Neural crest cell (in vitro differentiated cells): ENCODE measurements at regions not wholly inside any gene's neighbourhood (a gene's known extent, or its start where the extent isn't known, plus 50 kb on each side); places are given as distances from the start of the nearest gene placed in this dataset.
A peak's percentile ranks its signal among the peaks of the same experiment; 100 is the strongest.

ENCODE experiments used
- DNase-seq: peaks from one replicate; pipeline ENCODE4 v3.0.0; 2021; ENCODE audit warnings: low read depth, mixed read lengths, low spot score
- H3K27ac Mint-ChIP-seq: one replicate; pipeline ENCODE4 v1.8.0; 2021; ENCODE audit warnings: mild to moderate bottlenecking, mixed read lengths; ENCODE audit not compliant: unreplicated experiment
- H3K27me3 Mint-ChIP-seq: 2 replicates; pipeline ENCODE4 v1.8.0; 2021; ENCODE audit warnings: low read depth, mild to moderate bottlenecking, mixed read lengths
- H3K36me3 Mint-ChIP-seq: 2 replicates; pipeline ENCODE4 v1.8.0; 2021; ENCODE audit warnings: low read depth, mild to moderate bottlenecking, mixed read lengths
- H3K4me1 Mint-ChIP-seq: 2 replicates; pipeline ENCODE4 v1.8.0; 2021; ENCODE audit warnings: mixed read lengths
- H3K4me3 Mint-ChIP-seq: one replicate; pipeline ENCODE4 v1.8.0; 2021; ENCODE audit warnings: mild to moderate bottlenecking, mixed read lengths
- H3K9me3 Mint-ChIP-seq: 2 replicates; pipeline ENCODE4 v1.8.0; 2021; ENCODE audit warnings: mixed read lengths
- CTCF ChIP-seq: fragments of 200-600 bp; sonication (generic); conservative IDR thresholded peaks from 2 replicates; pipeline ENCODE4 v1.5.0; 2021; ENCODE audit warnings: antibody characterized with exemption, mild to moderate bottlenecking

- Mint-ChIP-seq H3K9me3 (no peaks in the 10 kb centered on the region), H3K27ac (no peak overlapping the region), H3K4me1 (peaks cover 24% of the 10 kb centered on the region), H3K27me3 (peaks cover 6% of the 10 kb centered on the region), H3K4me3 (no peak overlapping the region), H3K36me3 (no peaks in the 10 kb centered on the region)
- TF ChIP-seq CTCF: peak; percentile 76
- DNase-seq: peak; percentile 77
Measured at GRCh38 chr10:2927958-2928840, 139.1 kb upstream of the PFKP start.

- Mint-ChIP-seq H3K4me1 (peaks cover 24% of the 10 kb centered on the region), H3K9me3 (no peaks in the 10 kb centered on the region), H3K4me3 (no peak overlapping the region), H3K27me3 (peaks cover 6% of the 10 kb centered on the region), H3K27ac (no peak overlapping the region), H3K36me3 (no peaks in the 10 kb centered on the region)
- DNase-seq: no peak
- TF ChIP-seq CTCF: no peak
Measured at GRCh38 chr10:2926918-2927660, 140.3 kb upstream of the PFKP start.

GRCh38 chr10:2925631-2926030 is 141.7 kb upstream of the PFKP start:
- Mint-ChIP-seq H3K9me3 (no peaks in the 10 kb centered on the region), H3K4me1 (peaks cover 24% of the 10 kb centered on the region), H3K4me3 (no peak overlapping the region), H3K27ac (no peak overlapping the region), H3K36me3 (no peaks in the 10 kb centered on the region), H3K27me3 (peaks cover 6% of the 10 kb centered on the region)
- no peak for DNase-seq
- TF ChIP-seq CTCF: no peak

- no peak overlapping the region for H3K4me3 Mint-ChIP-seq
- H3K27me3 Mint-ChIP-seq: peaks cover 6% of the 10 kb centered on the region
- H3K4me1 Mint-ChIP-seq: peaks cover 15% of the 10 kb centered on the region
- H3K9me3 Mint-ChIP-seq: no peaks in the 10 kb centered on the region
- DNase-seq: no peak
- no peaks in the 10 kb centered on the region for H3K36me3 Mint-ChIP-seq
- H3K27ac Mint-ChIP-seq: no peak overlapping the region
- TF ChIP-seq CTCF: no peak
Measured at GRCh38 chr10:2924431-2924830, 142.9 kb upstream of the PFKP start.

GRCh38 chr10:2921956-2922680 is 145.2 kb upstream of the PFKP start:
- Mint-ChIP-seq H3K36me3 (no peaks in the 10 kb centered on the region), H3K4me3 (no peak overlapping the region), H3K4me1 (no peaks in the 10 kb centered on the region), H3K27me3 (peaks cover under 1% of the 10 kb centered on the region), H3K9me3 (no peaks in the 10 kb centered on the region), H3K27ac (no peak overlapping the region)
- no peak for DNase-seq
- no peak for TF ChIP-seq CTCF
